Non-pigmented ciliary epithelial cell (primary cell): ENCODE measurements at regions not wholly inside any gene's neighbourhood (a gene's known extent, or its start where the extent isn't known, plus 50 kb on each side); places are given as distances from the start of the nearest gene placed in this dataset.
A peak's percentile ranks its signal among the peaks of the same experiment; 100 is the strongest.

Source experiments
- DNase-seq: peaks from one replicate; pipeline ENCODE4 v3.0.0-alpha.2; 2010; ENCODE audit warnings: low read depth

DNA sequence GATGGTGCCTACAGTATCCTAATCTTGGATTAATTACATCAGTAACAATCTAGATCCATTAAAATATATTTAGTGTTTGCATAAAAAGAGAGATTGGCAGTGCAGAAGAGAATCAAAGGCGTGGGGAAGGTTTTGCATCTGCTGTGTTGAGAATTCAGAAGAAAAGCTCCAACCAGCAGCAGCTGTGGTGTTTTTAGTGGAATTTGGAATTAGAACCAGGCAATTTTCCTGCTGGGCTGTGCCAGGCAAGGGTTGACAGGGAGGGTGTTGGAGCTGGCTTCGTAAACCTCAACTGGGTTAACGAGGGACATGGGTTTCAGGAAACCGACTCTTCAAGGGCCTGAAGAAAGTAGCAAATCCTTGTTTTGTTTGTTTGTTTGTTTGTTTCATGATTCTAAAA, 107.8 kb upstream of the WSCD1 start:
- no peak for DNase-seq

DNA sequence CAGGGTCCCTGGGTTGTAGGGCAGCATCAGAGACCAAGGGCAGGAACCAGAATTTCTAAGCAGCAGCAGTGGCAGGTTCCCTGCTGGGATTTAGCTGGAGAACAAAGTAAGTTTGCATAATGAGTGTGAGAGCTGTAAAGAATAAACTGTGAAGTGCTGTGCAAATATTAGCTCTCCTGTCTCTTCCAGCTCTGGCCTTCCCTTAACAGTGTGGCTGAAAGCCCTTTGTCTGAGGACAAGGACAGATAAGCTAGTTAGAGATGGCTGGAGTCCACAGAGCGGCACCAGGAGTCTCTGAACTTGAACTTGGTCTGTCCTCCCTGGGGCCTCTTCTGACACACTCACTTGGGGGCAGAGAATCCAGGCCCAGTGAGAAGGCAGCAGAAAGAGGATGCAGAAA, 98.2 kb upstream of the WSCD1 start:
- no peak for DNase-seq

DNA sequence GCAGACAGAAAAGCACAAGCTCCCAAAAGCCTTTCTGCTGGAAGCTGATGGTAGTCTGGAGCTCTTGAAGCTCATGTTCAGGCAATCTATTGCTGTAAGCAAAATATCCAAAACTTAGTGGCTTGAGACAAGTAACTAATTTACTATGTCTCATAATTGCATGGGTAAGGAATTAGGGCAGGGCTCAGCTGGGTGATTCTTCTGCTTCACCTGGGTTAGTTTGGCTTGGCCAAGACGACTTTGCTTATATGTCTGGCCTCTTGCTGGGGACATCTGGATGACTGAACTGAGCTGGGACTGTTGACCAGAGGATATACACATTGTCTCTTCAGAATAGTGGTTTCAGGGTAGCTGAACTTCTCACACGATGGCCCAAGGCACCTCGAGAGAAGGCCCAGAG, 96.8 kb upstream of the WSCD1 start:
- no peak for DNase-seq

DNA sequence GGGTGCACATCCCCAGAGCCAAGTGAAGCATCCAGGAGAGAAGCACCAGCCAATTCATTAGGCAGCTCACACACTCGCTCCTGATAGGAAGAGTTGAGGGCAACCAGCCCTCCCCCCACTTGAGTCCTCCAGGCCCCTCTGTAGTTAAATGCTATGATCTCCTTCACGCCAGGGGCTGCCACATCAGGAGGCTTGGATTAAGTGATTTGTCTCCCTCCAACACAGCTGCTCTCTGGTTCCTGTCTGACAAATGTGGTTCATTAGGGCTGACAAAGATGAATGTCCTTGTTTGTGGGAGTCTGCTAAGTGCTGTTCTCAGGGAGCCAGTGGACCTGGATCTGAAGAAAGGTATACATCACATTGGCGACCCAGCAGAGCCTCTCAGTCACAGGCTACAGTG, 94.5 kb upstream of the WSCD1 start:
- DNase-seq, result no peak

DNA sequence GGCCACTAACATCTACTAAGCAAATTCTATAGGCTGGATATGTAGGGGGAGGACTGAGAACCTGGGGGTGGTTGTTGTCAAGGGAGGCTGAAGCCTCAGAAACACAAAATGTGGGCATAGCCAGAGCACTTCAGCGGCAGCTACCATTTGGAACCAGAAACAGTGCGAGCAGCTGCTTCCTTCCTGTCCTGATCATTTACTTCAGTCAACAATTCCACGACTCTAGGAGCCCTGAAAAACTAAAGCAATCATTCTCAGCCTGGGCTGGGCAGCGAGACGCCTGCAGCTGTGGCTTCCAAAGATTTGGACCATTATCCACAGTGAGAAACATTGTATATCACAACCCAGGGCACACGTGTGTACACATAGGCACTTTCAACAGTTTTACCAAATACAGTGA, 93.9 kb upstream of the WSCD1 start:
- no peak for DNase-seq

DNA sequence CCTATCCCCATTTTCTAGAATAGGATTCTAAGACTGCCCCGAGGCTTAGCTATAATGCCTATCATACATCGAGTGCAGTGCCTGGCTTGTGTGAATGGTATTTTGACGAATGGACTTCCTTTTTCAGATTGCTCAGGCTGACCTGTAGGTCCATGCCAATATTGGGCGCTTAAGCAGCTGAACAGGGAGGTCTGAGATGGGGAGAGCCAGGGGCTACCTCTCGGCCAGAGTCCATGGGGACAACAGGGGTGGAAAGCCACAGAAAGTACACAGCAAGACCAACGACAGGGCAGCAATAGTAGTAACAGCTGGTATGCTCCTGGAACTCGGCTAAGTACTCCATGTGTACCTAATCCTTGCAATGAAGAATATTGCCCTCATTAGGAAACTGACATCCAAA, 91.7 kb upstream of the WSCD1 start:
- DNase-seq, result no peak

DNA sequence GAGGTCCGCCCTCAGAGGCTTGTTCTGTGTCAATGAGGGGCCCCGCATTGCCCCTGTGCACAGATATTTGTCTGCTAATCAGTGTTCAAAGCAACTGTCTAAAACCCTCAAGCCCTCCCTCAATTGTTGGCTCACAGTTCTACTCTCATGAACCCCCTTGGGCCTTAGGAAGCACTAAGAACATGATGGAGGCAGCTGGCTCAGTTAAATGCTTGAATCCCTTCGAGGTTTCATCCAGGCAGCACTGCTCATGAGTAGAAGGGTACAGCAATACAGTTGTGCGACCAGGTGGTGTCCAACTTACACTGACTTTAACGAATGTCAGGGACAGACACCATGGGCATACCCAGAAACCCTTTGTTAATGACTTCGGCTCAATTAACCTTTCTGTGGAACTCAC, 89.2 kb upstream of the WSCD1 start:
- DNase-seq, result no peak

DNA sequence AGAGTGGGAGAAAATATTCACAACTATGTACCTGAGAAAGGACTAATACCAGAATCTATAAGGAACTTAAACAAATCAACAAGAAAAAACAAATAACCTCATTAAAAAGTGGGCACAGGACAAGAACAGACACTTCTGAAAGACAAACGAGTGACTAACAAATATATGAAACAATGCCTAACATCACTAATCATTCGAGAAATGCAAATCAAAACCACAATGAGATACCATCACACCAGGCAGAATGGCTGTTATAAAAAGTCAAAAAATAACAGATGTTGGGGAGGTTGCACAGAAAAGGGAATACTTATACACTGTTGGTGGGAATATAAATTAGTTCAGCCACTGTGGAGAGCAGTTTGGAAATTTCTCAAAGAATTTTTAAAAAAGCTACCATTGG, 83.5 kb upstream of the WSCD1 start:
- DNase-seq, result no peak

DNA sequence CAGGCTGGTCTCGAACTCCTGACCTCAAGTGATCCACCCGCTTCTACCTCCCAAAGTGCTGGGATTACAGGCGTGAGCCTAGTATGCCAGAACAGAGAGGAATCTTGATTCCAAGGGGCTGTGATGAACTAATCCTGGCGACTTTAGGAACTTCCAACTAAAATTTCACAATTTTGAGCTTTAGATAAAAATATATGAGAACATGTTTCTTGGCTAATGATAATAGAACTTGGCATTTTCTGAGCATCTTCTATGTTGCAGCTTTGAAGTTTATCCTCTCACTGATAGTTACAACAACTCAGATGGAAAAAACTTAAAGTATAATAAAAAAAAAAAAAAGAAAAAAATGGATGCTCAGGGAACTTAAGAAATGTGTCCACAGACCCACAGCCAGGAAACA, 69.8 kb upstream of the WSCD1 start:
- no peak for DNase-seq

DNA sequence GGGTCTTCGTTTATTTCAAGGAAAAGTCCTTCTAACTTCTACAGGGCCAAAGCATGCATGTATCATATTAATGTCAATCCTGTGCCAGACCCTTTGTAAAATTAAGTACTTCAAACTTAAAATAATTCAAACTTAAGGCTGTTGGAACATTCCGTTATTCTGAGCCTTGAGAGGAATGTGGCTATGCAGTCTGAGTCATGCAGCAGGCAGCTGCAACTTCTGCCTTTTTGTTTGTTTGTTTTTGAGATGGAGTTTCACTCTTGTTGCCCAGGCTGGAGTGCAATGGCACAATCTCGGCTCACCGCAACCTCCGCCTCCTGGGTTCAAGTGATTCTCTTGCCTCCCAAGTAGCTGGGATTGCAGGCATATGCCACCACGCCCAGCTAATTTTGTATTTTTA, 67.0 kb upstream of the WSCD1 start:
- DNase-seq, result peak; percentile 62

DNA sequence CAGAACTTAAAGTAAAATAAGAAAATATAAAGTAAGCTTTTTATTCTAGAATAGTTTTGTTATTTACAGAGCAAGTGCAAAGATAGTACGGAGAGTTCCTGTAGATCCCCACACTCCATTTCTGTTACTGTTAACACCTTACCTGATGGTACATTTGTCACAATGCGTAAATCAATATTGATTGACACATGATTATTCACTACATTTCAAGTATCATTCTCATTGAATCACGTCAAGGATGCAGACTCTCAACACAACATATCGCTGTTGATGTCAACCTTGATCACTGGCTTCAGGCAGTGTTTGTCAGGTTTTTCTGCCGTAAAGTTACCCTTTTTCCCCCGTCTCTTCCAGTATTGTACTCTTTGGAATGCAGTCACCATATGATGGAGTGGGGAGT, 64.2 kb upstream of the WSCD1 start:
- no peak for DNase-seq

DNA sequence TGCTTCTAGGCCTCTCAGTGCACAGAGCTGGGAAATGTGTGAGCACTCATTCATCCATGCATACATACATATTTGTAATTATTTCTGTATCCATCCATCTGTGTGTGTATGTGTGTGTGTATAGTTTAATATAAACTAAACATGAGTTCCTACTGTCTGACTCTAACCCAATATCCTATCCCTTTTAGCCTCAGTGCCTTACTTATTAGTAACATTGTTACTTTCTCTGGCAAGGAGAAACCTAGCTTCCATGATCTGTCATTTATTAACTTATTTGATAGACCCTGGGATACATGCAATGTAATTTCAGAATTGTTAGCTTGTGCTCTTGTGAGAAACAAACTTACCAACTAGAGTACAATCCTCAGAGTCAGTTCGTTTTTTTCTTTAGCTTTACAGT, 59.0 kb upstream of the WSCD1 start:
- DNase-seq, result no peak

DNA sequence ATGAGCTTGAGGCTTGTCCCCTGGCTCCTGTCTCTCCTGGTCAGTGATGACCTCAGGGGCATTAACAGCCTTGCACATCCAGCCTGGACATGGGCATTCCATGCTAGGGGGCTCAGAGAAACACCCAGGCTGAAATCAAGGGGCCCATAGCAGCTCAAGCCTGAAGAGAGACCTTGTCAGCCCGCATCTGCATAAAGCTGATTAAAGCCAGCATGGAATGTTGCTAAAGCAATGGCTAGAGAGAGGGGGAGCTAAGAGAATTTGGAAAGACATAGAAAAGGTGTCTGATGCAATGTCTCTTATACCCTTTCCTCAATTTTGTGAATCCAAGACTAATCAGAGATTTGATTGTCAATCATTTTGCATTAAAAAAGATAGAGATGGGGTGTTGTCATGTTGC, 51.4 kb upstream of the WSCD1 start:
- DNase-seq, result no peak

DNA sequence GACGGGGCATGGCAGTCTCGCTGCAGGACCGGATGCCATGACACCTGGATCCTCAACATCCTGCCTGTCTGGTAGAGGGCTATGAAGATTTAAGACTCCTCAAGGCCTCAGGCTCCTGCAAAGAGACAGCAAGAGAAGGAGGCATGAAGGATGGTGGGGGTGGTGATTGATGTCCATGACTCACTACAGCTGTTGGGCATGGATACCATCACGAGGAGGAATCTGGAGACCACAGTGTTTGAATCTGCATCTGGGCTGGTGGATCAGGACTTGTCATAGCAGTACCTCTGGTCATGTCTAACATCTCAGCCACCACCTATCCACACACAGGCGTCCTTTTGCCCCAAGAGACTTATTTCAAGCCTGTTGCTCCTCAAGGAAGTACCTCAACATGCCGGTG, 50.2 kb upstream of the WSCD1 start:
- DNase-seq, result no peak

DNA sequence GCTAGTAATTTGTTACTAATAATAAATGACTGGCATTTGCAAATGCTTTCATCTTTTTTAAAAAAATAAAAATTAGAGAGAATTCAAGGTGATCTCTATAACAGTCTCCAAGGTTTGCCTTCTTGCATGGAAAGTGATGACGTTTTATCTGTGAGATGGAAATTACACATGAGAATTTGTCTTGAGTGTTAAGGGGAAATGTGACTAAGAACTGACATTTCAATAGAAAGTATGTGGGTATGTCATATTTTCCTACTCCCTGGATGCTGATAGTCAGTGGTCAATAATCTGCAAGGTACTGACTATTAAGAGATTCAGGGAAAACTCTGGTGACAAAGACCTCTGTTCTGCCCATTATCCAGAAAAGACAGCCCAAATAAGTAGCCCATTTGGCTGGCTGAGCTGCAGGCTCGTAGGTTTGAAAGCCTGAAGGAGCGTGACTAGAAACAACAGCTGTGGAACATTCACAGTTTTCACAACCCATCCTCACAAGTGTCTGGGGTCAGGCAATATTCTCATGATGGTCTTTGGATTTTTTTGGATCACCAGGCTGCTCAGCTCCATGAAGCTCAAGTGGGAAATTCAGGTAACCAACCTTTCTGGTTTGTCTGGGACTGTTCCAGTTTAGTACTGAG, 49.7 kb upstream of the WSCD1 start:
- DNase-seq, result no peak
